Epithelial cell of esophagus (primary cell): ENCODE measurements at regions not wholly inside any gene's neighbourhood (a gene's known extent, or its start where the extent isn't known, plus 50 kb on each side); places are given as distances from the start of the nearest gene placed in this dataset.

Experiments used
- DNase-seq: peaks from one replicate; pipeline ENCODE4 v3.0.0; 2010; ENCODE audit warnings: low read depth
- H3K4me3 ChIP-seq: 2 replicates; pipeline ENCODE4 v1.5.1; 2011; ENCODE audit warnings: mild to moderate bottlenecking, low read length, control low read depth
- CTCF ChIP-seq: IDR thresholded peaks from 2 replicates; pipeline ENCODE4 v1.5.1; 2011; ENCODE audit warnings: low read depth, mild to moderate bottlenecking, low read length, control low read depth, inconsistent platforms; ENCODE audit not compliant: insufficient read depth; ENCODE audit errors: missing control alignments

GRCh38 chr1:55816456-55817426 lies 601.6 kb upstream of the USP24 start:
- no peak for TF ChIP-seq CTCF
- no peak overlapping the region for H3K4me3 ChIP-seq
- DNase-seq = no peak

- no peak for TF ChIP-seq CTCF
- no peak for DNase-seq
These were observed 600.7 kb upstream of the USP24 start for GRCh38 chr1:55815745-55816455.

GRCh38 chr1:55814967-55815366 lies 599.8 kb upstream of the USP24 start:
- DNase-seq = no peak
- no peak overlapping the region for H3K4me3 ChIP-seq
- no peak for TF ChIP-seq CTCF

More at GRCh38 chr1:55815745-55816455, 600.7 kb upstream of the USP24 start:
- H3K4me3 ChIP-seq = no peak overlapping the region

GRCh38 chr1:55813618-55814017 lies 598.5 kb upstream of the USP24 start:
- no peak for DNase-seq
- no peak for TF ChIP-seq CTCF
- H3K4me3 ChIP-seq = no peak overlapping the region

GRCh38 chr1:55812281-55812680 lies 597.1 kb upstream of the USP24 start:
- no peak for DNase-seq
- H3K4me3 ChIP-seq = no peak overlapping the region
- no peak for TF ChIP-seq CTCF

GRCh38 chr1:55808263-55808662 lies 593.1 kb upstream of the USP24 start:
- no peak overlapping the region for H3K4me3 ChIP-seq
- no peak for TF ChIP-seq CTCF
- no peak for DNase-seq

GRCh38 chr1:55803429-55803828 lies 588.3 kb upstream of the USP24 start:
- TF ChIP-seq CTCF = no peak
- DNase-seq = no peak
- H3K4me3 ChIP-seq = no peak overlapping the region
